K562 (cell line): ENCODE measurements at regions not wholly inside any gene's neighbourhood (a gene's known extent, or its start where the extent isn't known, plus 50 kb on each side); places are given as distances from the start of the nearest gene placed in this dataset.

Source experiments
- ATF7 ChIP-seq: fragments of 450-650 bp; IDR thresholded peaks from 2 replicates; pipeline ENCODE4 v1.7.1; 2014; ENCODE audit warnings: mild to moderate bottlenecking, moderate library complexity
- BMI1 ChIP-seq: fragments of 150-350 bp; IDR thresholded peaks from 2 replicates; pipeline ENCODE4 v1.6.1; 2014; ENCODE audit warnings: low read length
- BRF1 ChIP-seq: IDR thresholded peaks from 3 replicates; pipeline ENCODE4 v1.6.1; 2011; ENCODE audit warnings: borderline replicate concordance, mild to moderate bottlenecking; ENCODE audit not compliant: insufficient read length; ENCODE audit errors: extremely low read depth
- CBX2 ChIP-seq: fragments of 200-600 bp; sonication (generic); IDR thresholded peaks from one replicate; pipeline ENCODE4 v1.6.1; 2012; ENCODE audit warnings: mild to moderate bottlenecking, low read length, inconsistent platforms; ENCODE audit not compliant: insufficient read depth, poor library complexity, severe bottlenecking
- CHD2 ChIP-seq: IDR thresholded peaks from 2 replicates; pipeline ENCODE4 v1.6.1; 2011; ENCODE audit warnings: low read depth, low read length
- DDX20 ChIP-seq: fragments of 450-650 bp; IDR thresholded peaks from 2 replicates; pipeline ENCODE4 v1.6.1; 2016; ENCODE audit warnings: missing genetic modification characterization, low read depth, mild to moderate bottlenecking, missing compliant biosample characterization, moderate library complexity
- GABPB1 ChIP-seq: sonication (generic); formaldehyde crosslinking; IDR thresholded peaks from 2 replicates; pipeline ENCODE4 v1.8.0; 2022; ENCODE audit warnings: mild to moderate bottlenecking, missing genetic modification reagents
- GATA2 ChIP-seq: sonication (generic); formaldehyde crosslinking; IDR thresholded peaks from 2 replicates; pipeline ENCODE4 v1.4.0; 2020; ENCODE audit warnings: mild to moderate bottlenecking, missing genetic modification reagents
- HNRNPUL1 ChIP-seq: fragments of 200-400 bp; formaldehyde crosslinking; IDR thresholded peaks from 2 replicates; pipeline ENCODE4 v1.6.1; 2017; ENCODE audit warnings: low read length
- IFI16 ChIP-seq: fragments of 250-450 bp; sonication (Bioruptor Pico); IDR thresholded peaks from 2 replicates; pipeline ENCODE4 v2.1.2; 2022; ENCODE audit warnings: mild to moderate bottlenecking, inconsistent platforms
- KDM5B ChIP-seq: fragments of 200-600 bp; sonication (generic); IDR thresholded peaks from 2 replicates; pipeline ENCODE4 v1.6.1; 2012; ENCODE audit warnings: low read depth, mild to moderate bottlenecking, moderate library complexity, low read length, control low read depth, inconsistent platforms; ENCODE audit not compliant: insufficient replicate concordance
- MEF2A ChIP-seq: IDR thresholded peaks from 2 replicates; pipeline ENCODE4 v1.6.1; 2011; ENCODE audit warnings: low read depth, mild to moderate bottlenecking, low read length, moderate library complexity; ENCODE audit not compliant: control insufficient read depth
- PHF21A ChIP-seq: fragments of 450-650 bp; IDR thresholded peaks from 2 replicates; pipeline ENCODE4 v1.6.1; 2017; ENCODE audit warnings: low read depth, borderline replicate concordance
- PRPF4 ChIP-seq: fragments of 200-400 bp; formaldehyde crosslinking; IDR thresholded peaks from one replicate; pipeline ENCODE4 v1.6.1; 2017; ENCODE audit warnings: low read length, low read depth, mild to moderate bottlenecking; ENCODE audit not compliant: insufficient read depth, poor library complexity, severe bottlenecking
- STAT5A ChIP-seq: IDR thresholded peaks from 2 replicates; pipeline ENCODE4 v1.6.1; 2012; ENCODE audit warnings: low read length, inconsistent platforms, borderline replicate concordance
- TARDBP ChIP-seq: fragments of 450-650 bp; IDR thresholded peaks from 2 replicates; pipeline ENCODE4 v1.6.1; 2016
- YBX1 ChIP-seq: fragments of 450-650 bp; IDR thresholded peaks from 2 replicates; pipeline ENCODE4 v1.7.1; 2016; ENCODE audit warnings: mild to moderate bottlenecking
- ZFPM2 ChIP-seq: fragments of 250-450 bp; sonication (Bioruptor Pico); IDR thresholded peaks from 2 replicates; pipeline ENCODE4 v1.5.1; 2022; ENCODE audit warnings: mild to moderate bottlenecking
- ZNF431 ChIP-seq: sonication (generic); formaldehyde crosslinking; IDR thresholded peaks from 2 replicates; pipeline ENCODE4 v1.8.0; 2022; ENCODE audit warnings: mild to moderate bottlenecking, missing genetic modification reagents
- ZNF75A ChIP-seq: fragments of 450-650 bp; formaldehyde crosslinking; IDR thresholded peaks from 2 replicates; pipeline ENCODE4 v1.4.0; 2020; ENCODE audit warnings: mild to moderate bottlenecking
- TF ChIP-seq, protein P1 (sequence below): sonication (generic); formaldehyde crosslinking; IDR thresholded peaks from 2 replicates; pipeline ENCODE4 v1.8.0; 2023; ENCODE audit warnings: mild to moderate bottlenecking, missing genetic modification reagents
- TF ChIP-seq, protein P2 (sequence below): sonication (generic); formaldehyde crosslinking; IDR thresholded peaks from 2 replicates; pipeline ENCODE4 v1.8.0; 2022; ENCODE audit warnings: missing genetic modification reagents, mild to moderate bottlenecking, borderline replicate concordance
- TF ChIP-seq, protein P3 (sequence below): sonication (generic); formaldehyde crosslinking; IDR thresholded peaks from 2 replicates; pipeline ENCODE4 v1.8.0; 2022; ENCODE audit warnings: mild to moderate bottlenecking, low read depth, missing genetic modification reagents
- TF ChIP-seq, protein P4 (sequence below): fragments of 250-450 bp; sonication (Bioruptor Pico); IDR thresholded peaks from 2 replicates; pipeline ENCODE4 v1.5.0; 2021; ENCODE audit warnings: mild to moderate bottlenecking, moderate library complexity

DNA sequence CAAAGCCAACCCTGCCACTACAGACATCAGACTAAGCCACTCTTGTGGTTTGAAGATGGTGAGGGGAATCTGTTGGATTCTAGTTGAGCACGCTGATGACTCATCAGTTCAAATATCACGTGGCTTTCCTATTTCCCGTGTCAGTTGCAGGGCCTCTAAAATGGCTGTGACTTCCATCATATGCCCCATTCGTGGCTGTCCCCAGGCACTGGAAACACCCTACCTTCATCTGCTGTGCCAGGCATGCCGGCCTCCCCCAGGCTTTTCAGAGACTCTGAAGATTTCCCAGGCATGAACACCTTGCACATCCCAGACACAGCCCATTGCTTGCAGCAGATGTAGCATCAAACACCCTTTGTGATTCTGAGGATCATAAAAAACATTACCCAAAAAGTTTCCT is 659.9 kb downstream of the UQCRFS1 start (continued):
- TF ChIP-seq PRPF4 (no peak), STAT5A (no peak), MEF2A (no peak), IFI16 (CRISPR knock-in tag) (no peak), ZNF431 (CRISPR knock-in tag) (no peak), KDM5B (no peak), BRF1 (no peak), YBX1 (no peak), CBX2 (no peak), TARDBP (no peak), ZNF75A (peak; percentile 50; the same call in 1 of the 2 replicates), GABPB1 (CRISPR knock-in tag) (no peak), DDX20 (tag) (no peak; the same call in 1 of the 2 replicates), CHD2 (no peak), BMI1 (no peak), ZFPM2 (CRISPR knock-in tag) (no peak), GATA2 (CRISPR knock-in tag) (no peak), PHF21A (no peak), HNRNPUL1 (no peak), ATF7 (peak; percentile 29; the same call in 1 of the 2 replicates)
- TF ChIP-seq, protein P1, sequence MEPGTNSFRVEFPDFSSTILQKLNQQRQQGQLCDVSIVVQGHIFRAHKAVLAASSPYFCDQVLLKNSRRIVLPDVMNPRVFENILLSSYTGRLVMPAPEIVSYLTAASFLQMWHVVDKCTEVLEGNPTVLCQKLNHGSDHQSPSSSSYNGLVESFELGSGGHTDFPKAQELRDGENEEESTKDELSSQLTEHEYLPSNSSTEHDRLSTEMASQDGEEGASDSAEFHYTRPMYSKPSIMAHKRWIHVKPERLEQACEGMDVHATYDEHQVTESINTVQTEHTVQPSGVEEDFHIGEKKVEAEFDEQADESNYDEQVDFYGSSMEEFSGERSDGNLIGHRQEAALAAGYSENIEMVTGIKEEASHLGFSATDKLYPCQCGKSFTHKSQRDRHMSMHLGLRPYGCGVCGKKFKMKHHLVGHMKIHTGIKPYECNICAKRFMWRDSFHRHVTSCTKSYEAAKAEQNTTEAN (CRISPR knock-in tag) = no peak
- TF ChIP-seq, protein P2, sequence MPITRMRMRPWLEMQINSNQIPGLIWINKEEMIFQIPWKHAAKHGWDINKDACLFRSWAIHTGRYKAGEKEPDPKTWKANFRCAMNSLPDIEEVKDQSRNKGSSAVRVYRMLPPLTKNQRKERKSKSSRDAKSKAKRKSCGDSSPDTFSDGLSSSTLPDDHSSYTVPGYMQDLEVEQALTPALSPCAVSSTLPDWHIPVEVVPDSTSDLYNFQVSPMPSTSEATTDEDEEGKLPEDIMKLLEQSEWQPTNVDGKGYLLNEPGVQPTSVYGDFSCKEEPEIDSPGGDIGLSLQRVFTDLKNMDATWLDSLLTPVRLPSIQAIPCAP (CRISPR knock-in tag) = no peak
- TF ChIP-seq, protein P3, sequence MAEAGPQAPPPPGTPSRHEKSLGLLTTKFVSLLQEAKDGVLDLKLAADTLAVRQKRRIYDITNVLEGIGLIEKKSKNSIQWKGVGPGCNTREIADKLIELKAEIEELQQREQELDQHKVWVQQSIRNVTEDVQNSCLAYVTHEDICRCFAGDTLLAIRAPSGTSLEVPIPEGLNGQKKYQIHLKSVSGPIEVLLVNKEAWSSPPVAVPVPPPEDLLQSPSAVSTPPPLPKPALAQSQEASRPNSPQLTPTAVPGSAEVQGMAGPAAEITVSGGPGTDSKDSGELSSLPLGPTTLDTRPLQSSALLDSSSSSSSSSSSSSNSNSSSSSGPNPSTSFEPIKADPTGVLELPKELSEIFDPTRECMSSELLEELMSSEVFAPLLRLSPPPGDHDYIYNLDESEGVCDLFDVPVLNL (CRISPR knock-in tag) = no peak
- TF ChIP-seq, protein P4, sequence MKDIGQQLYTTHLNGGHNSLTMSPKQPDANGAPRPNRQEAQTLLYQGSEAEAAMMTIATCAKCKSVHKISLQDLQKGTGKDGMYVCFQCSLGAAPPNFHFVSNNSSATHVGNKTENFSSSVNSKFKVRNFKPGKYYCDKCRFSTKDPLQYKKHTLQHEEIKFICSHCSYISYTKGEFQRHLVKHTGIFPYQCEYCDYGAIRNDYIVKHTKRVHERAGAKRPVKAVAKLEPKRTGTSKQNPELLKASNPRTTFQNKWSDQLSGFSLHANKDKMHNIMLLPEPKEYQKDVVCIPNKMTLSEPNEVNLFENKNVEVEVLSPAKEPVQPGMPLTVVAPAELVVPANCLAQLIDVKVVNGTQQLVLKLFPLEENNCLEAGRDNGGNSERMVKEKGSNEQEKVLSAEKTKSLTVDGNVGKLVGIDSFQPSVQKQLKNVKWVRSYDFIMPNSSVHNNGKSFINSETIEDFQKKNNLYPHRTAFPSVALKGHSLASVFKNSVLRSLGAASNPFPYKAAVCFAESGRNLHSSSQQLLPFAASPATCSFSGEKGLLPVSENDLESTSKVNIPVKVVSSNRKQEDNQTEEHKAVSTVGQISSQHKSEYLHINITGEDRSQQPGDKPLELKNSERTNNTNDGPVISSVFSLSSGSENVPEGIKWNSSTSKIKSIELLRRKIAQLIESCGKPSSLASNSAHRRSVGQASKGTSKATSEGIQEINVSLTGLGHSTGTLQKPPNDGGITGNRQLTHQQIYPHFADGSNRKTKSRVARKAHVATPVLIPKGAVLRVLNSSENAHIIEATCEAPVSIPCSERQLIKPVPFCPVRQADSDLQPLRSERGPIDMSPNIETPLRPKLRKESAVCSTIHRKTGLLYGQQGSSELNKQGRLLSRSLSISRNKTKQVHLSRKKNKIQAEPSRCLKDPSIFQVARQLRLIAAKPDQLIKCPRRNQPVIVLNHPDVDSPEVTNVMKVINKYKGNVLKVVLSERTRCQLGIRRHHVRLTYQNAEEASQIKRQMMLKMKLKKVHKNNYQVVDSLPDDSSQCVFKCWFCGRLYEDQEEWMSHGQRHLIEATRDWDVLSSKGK (CRISPR knock-in tag) = no peak
